Activated CD4-positive, alpha-beta T cell treated with anti-CD3 and anti-CD28 coated beads for 48 hours (primary cell): ENCODE measurements at regions not wholly inside any gene's neighbourhood (a gene's known extent, or its start where the extent isn't known, plus 50 kb on each side); places are given as distances from the start of the nearest gene placed in this dataset.
"Not testable (repeated sequence)": the region's sequence is repeated elsewhere in the genome, so short reads cannot be mapped to it uniquely, and the experiment has no call there.

Experiments
- DNase-seq: peaks from one replicate; pipeline ENCODE4 v3.0.0-alpha.2; 2020

GRCh38 chr4:155590796-155591585 is 75.7 kb upstream of the GUCY1A1 start:
- DNase-seq, result no peak

- no peak for DNase-seq
Measured at GRCh38 chr4:155588437-155588836, 78.2 kb upstream of the GUCY1A1 start.

GRCh38 chr4:155587766-155588165 is 78.9 kb upstream of the GUCY1A1 start:
- no peak for DNase-seq

- no peak for DNase-seq
Measured at GRCh38 chr4:155582971-155583437, 83.6 kb upstream of the GUCY1A1 start.

- DNase-seq, result no peak
Measured at GRCh38 chr4:155582041-155582440, 84.6 kb upstream of the GUCY1A1 start.

GRCh38 chr4:155578726-155579370 is 87.8 kb upstream of the GUCY1A1 start:
- DNase-seq, result no peak

- no peak for DNase-seq
Measured at GRCh38 chr4:155578219-155578618, 88.4 kb upstream of the GUCY1A1 start.

GRCh38 chr4:155574329-155574728 is 92.3 kb upstream of the GUCY1A1 start:
- not testable (repeated sequence) for DNase-seq

- DNase-seq, result no peak
Measured at GRCh38 chr4:155573126-155573525, 93.5 kb upstream of the GUCY1A1 start.

GRCh38 chr4:155572106-155572703 is 94.4 kb upstream of the GUCY1A1 start:
- DNase-seq, result no peak

GRCh38 chr4:155571184-155571944 is 95.3 kb upstream of the GUCY1A1 start:
- DNase-seq, result no peak

- no peak for DNase-seq
Measured at GRCh38 chr4:155570661-155571060, 96.0 kb upstream of the GUCY1A1 start.

GRCh38 chr4:155569960-155570515 is 96.6 kb upstream of the GUCY1A1 start:
- no peak for DNase-seq

- DNase-seq, result no peak
Measured at GRCh38 chr4:155569471-155569870, 97.2 kb upstream of the GUCY1A1 start.

GRCh38 chr4:155568641-155569220 is 97.9 kb upstream of the GUCY1A1 start:
- no peak for DNase-seq

- no peak for DNase-seq
Measured at GRCh38 chr4:155566354-155566753, 100.3 kb upstream of the GUCY1A1 start.

GRCh38 chr4:155565776-155566175 is 100.9 kb upstream of the GUCY1A1 start:
- no peak for DNase-seq

GRCh38 chr4:155565330-155565729 is 101.3 kb upstream of the GUCY1A1 start:
- no peak for DNase-seq

GRCh38 chr4:155564880-155565279 is 101.8 kb upstream of the GUCY1A1 start:
- DNase-seq, result no peak

- no peak for DNase-seq
Measured at GRCh38 chr4:155564086-155564485, 102.6 kb upstream of the GUCY1A1 start.

GRCh38 chr4:155559915-155560314 is 106.7 kb upstream of the GUCY1A1 start:
- DNase-seq, result no peak

GRCh38 chr4:155552180-155552579 is 114.5 kb upstream of the GUCY1A1 start:
- no peak for DNase-seq

- no peak for DNase-seq
Measured at GRCh38 chr4:155548173-155548572, 118.5 kb upstream of the GUCY1A1 start.
